Glomerular endothelial cell (primary cell): ENCODE measurements at regions not wholly inside any gene's neighbourhood (a gene's known extent, or its start where the extent isn't known, plus 50 kb on each side); places are given as distances from the start of the nearest gene placed in this dataset.

Experiments used
- DNase-seq: peaks from one replicate; pipeline ENCODE4 v3.0.0-alpha.2; 2011; ENCODE audit warnings: low read depth, low spot score; ENCODE audit errors: extremely low read depth

GRCh38 chr9:27743490-27743889, 170.2 kb upstream of the C9orf72 start:
- no peak for DNase-seq

- DNase-seq: no peak
These were observed 174.2 kb upstream of the C9orf72 start for GRCh38 chr9:27747450-27747849.

GRCh38 chr9:27749838-27750237, 176.6 kb upstream of the C9orf72 start:
- DNase-seq: no peak

GRCh38 chr9:27750566-27750965, 177.3 kb upstream of the C9orf72 start:
- DNase-seq: no peak

- DNase-seq: no peak
These were observed 178.8 kb upstream of the C9orf72 start for GRCh38 chr9:27752069-27752468.

- DNase-seq: no peak
These were observed 182.6 kb upstream of the C9orf72 start for GRCh38 chr9:27755846-27756245.

GRCh38 chr9:27756418-27756817, 183.1 kb upstream of the C9orf72 start:
- DNase-seq: no peak

GRCh38 chr9:27763831-27764230, 190.6 kb upstream of the C9orf72 start:
- no peak for DNase-seq

GRCh38 chr9:27765266-27766072, 192.2 kb upstream of the C9orf72 start:
- DNase-seq: no peak

- no peak for DNase-seq
These were observed 193.0 kb upstream of the C9orf72 start for GRCh38 chr9:27766073-27766835.

- DNase-seq: no peak
These were observed 195.5 kb upstream of the C9orf72 start for GRCh38 chr9:27768781-27769180.

GRCh38 chr9:27770541-27770940, 197.3 kb upstream of the C9orf72 start:
- no peak for DNase-seq

- no peak for DNase-seq
These were observed 198.7 kb upstream of the C9orf72 start for GRCh38 chr9:27771803-27772545.

GRCh38 chr9:27784847-27785713, 211.8 kb upstream of the C9orf72 start:
- DNase-seq: no peak

GRCh38 chr9:27785714-27786100, 212.4 kb upstream of the C9orf72 start:
- no peak for DNase-seq

- no peak for DNase-seq
These were observed 214.6 kb upstream of the C9orf72 start for GRCh38 chr9:27787891-27788290.

- DNase-seq: no peak
These were observed 218.0 kb upstream of the C9orf72 start for GRCh38 chr9:27791311-27791710.

- DNase-seq: no peak
These were observed 219.8 kb upstream of the C9orf72 start for GRCh38 chr9:27792971-27793689.

GRCh38 chr9:27799326-27799725, 226.0 kb upstream of the C9orf72 start:
- DNase-seq: no peak

- no peak for DNase-seq
These were observed 226.9 kb upstream of the C9orf72 start for GRCh38 chr9:27800159-27800558.
